ENCODE measurements at regions not wholly inside any gene's neighbourhood (a gene's known extent, or its start where the extent isn't known, plus 50 kb on each side); places are given as distances from the start of the nearest gene placed in this dataset.

GRCh38 chr13:33583398-33583797, 234.6 kb upstream of the RFC3 start:
- H3K36me3 ChIP-seq = no peaks in the 10 kb centered on the region
- intact Hi-C loops (cut with DNase I) = no loop called here
- no peak overlapping the region for H3K27ac ChIP-seq (replicated peaks in 1 of 4)
- H3K27me3 ChIP-seq = no peaks in the 10 kb centered on the region
- 95% methylated on average over 2 of the region's 2 CpGs for WGBS
- DNase-seq (ENCODE audit: extremely low spot score) = no peak
- no peaks in the 10 kb centered on the region for H3K9me3 ChIP-seq
- H3K4me3 ChIP-seq = no peak overlapping the region
- TF ChIP-seq POLR2A (IDR thresholded peaks at IDR 0.05; ENCODE audit: low read depth) (no peak), CTCF (IDR thresholded peaks at IDR 0.05) (no peak), POLR2AphosphoS5 (IDR thresholded peaks at IDR 0.05) (no peak), EP300 (IDR thresholded peaks at IDR 0.05) (no peak)
- H3K4me1 ChIP-seq = no peaks in the 10 kb centered on the region

GRCh38 chr13:33590936-33591335, 227.0 kb upstream of the RFC3 start:
- no peak overlapping the region for H3K4me3 ChIP-seq
- no peaks in the 10 kb centered on the region for H3K9me3 ChIP-seq
- H3K27me3 ChIP-seq = no peaks in the 10 kb centered on the region
- WGBS = 94% methylated on average over 6 of the region's 6 CpGs
- no peak for TF ChIP-seq POLR2AphosphoS5 (IDR thresholded peaks at IDR 0.05)
- TF ChIP-seq CTCF (IDR thresholded peaks at IDR 0.05) = no peak
- TF ChIP-seq POLR2A (IDR thresholded peaks at IDR 0.05; ENCODE audit: low read depth) = no peak
- no peak for TF ChIP-seq EP300 (IDR thresholded peaks at IDR 0.05)
- H3K36me3 ChIP-seq = no peaks in the 10 kb centered on the region
- intact Hi-C loops (cut with DNase I) = no loop called here
- no peak for DNase-seq (ENCODE audit: extremely low spot score)
- no peak overlapping the region for H3K27ac ChIP-seq (replicated peaks in 1 of 4)
- no peaks in the 10 kb centered on the region for H3K4me1 ChIP-seq

- Histone ChIP-seq H3K27me3 (no peaks in the 10 kb centered on the region), H3K9me3 (peaks cover 0 to 5% (median 0%) of the 10 kb centered on the region in 4 donors), H3K4me3 (no peak overlapping the region), H3K27ac (replicated peaks in 1 of 4) (no peak overlapping the region), H3K36me3 (no peaks in the 10 kb centered on the region), H3K4me1 (peaks cover 7 to 13% (median 9%) of the 10 kb centered on the region in 4 donors)
- DNase-seq (ENCODE audit: extremely low spot score) = no peak
- WGBS = 67% methylated on average over 7 of the region's 7 CpGs
- intact Hi-C loops (cut with DNase I) = no loop called here
- TF ChIP-seq POLR2A (IDR thresholded peaks at IDR 0.05; ENCODE audit: low read depth) = no peak
- no peak for TF ChIP-seq CTCF (IDR thresholded peaks at IDR 0.05)
- no peak for TF ChIP-seq EP300 (IDR thresholded peaks at IDR 0.05)
- no peak for TF ChIP-seq POLR2AphosphoS5 (IDR thresholded peaks at IDR 0.05)
Measured at GRCh38 chr13:33606692-33607091, 211.3 kb upstream of the RFC3 start.

GRCh38 chr13:33610438-33611120, 207.4 kb upstream of the RFC3 start:
- TF ChIP-seq POLR2AphosphoS5 (IDR thresholded peaks at IDR 0.05) (no peak), CTCF (IDR thresholded peaks at IDR 0.05) (no peak), EP300 (IDR thresholded peaks at IDR 0.05) (no peak), POLR2A (IDR thresholded peaks at IDR 0.05; ENCODE audit: low read depth) (no peak)
- peak overlapping the region; percentile 24 to 33 (median 28) for H3K4me3 ChIP-seq
- WGBS = 79% methylated on average over 20 of the region's 27 CpGs
- H3K4me1 ChIP-seq = peaks cover 23 to 26% (median 24%) of the 10 kb centered on the region in 4 donors
- H3K9me3 ChIP-seq = no peaks in the 10 kb centered on the region
- H3K27me3 ChIP-seq = no peaks in the 10 kb centered on the region
- intact Hi-C loops (cut with DNase I) = no loop called here
- no peaks in the 10 kb centered on the region for H3K36me3 ChIP-seq
- peak overlapping the region; percentile 47 to 79 (median 60) for H3K27ac ChIP-seq (replicated peaks in 1 of 4)
- peak; percentile 79 for DNase-seq (ENCODE audit: extremely low spot score)

Measured in esophagus muscularis mucosa (tissue), 4 donors.